HEK293T (cell line): ENCODE measurements at regions not wholly inside any gene's neighbourhood (a gene's known extent, or its start where the extent isn't known, plus 50 kb on each side); places are given as distances from the start of the nearest gene placed in this dataset.

ENCODE experiments used
- CTCF ChIA-PET: fragments of 350-600 bp; formaldehyde crosslinking; extraction: SDS; loops from one replicate; lab custom pipeline; 2021; ENCODE audit warnings: antibody characterized with exemption, inconsistent platforms; lab: Yijun Ruan, JAX
- POLR2A ChIA-PET: fragments of 350-600 bp; formaldehyde crosslinking; extraction: SDS; loops from one replicate; lab custom pipeline; 2020; ENCODE audit warnings: antibody characterized with exemption, inconsistent platforms; lab: Yijun Ruan, JAX
- DNase-seq: peaks from one replicate; pipeline ENCODE4 v3.0.0; 2012; ENCODE audit warnings: mixed read lengths; ENCODE audit errors: extremely low spot score
- ARNT ChIP-seq: fragments of 450-650 bp; IDR thresholded peaks from 2 replicates; pipeline ENCODE4 v1.6.1; 2017; ENCODE audit warnings: mild to moderate bottlenecking
- BHLHE40 ChIP-seq: fragments of 450-650 bp; IDR thresholded peaks from 2 replicates; pipeline ENCODE4 v1.6.1; 2016; ENCODE audit warnings: mild to moderate bottlenecking, moderate library complexity, borderline replicate concordance
- CTBP1 ChIP-seq: fragments of 450-650 bp; IDR thresholded peaks from 2 replicates; pipeline ENCODE4 v1.6.1; 2016; ENCODE audit warnings: borderline replicate concordance
- ELF4 ChIP-seq: fragments of 450-650 bp; IDR thresholded peaks from 2 replicates; pipeline ENCODE4 v1.6.1; 2017; ENCODE audit warnings: antibody characterized with exemption
- FOXA1 ChIP-seq: fragments of 450-650 bp; IDR thresholded peaks from 2 replicates; pipeline ENCODE4 v1.6.1; 2016; ENCODE audit warnings: mild to moderate bottlenecking
- FOXK2 ChIP-seq: fragments of 450-650 bp; IDR thresholded peaks from 2 replicates; pipeline ENCODE4 v1.6.1; 2016; ENCODE audit warnings: mild to moderate bottlenecking
- FOXM1 ChIP-seq: fragments of 450-650 bp; IDR thresholded peaks from 2 replicates; pipeline ENCODE4 v1.6.1; 2017; ENCODE audit warnings: mild to moderate bottlenecking, borderline replicate concordance
- HDGF ChIP-seq: fragments of 450-650 bp; IDR thresholded peaks from 2 replicates; pipeline ENCODE4 v1.6.1; 2017; ENCODE audit warnings: antibody characterized with exemption, borderline replicate concordance
- L3MBTL2 ChIP-seq: fragments of 450-650 bp; conservative IDR thresholded peaks from 2 replicates; pipeline ENCODE4 v1.6.1; 2016; ENCODE audit warnings: mild to moderate bottlenecking
- LEF1 ChIP-seq: fragments of 450-650 bp; IDR thresholded peaks from 2 replicates; pipeline ENCODE4 v1.6.1; 2017; ENCODE audit warnings: mild to moderate bottlenecking, borderline replicate concordance
- NFRKB ChIP-seq: fragments of 450-650 bp; IDR thresholded peaks from 2 replicates; pipeline ENCODE4 v1.6.1; 2016; ENCODE audit warnings: mild to moderate bottlenecking, moderate library complexity
- PKNOX1 ChIP-seq: fragments of 450-650 bp; IDR thresholded peaks from 2 replicates; pipeline ENCODE4 v1.6.1; 2016
- SP1 ChIP-seq: fragments of 450-650 bp; IDR thresholded peaks from 2 replicates; pipeline ENCODE4 v1.6.1; 2017
- SUZ12 ChIP-seq: fragments of 450-650 bp; IDR thresholded peaks from 2 replicates; pipeline ENCODE4 v1.6.1; 2016; ENCODE audit warnings: mild to moderate bottlenecking
- TARDBP ChIP-seq: fragments of 450-650 bp; IDR thresholded peaks from 2 replicates; pipeline ENCODE4 v1.6.1; 2016
- ZNF384 ChIP-seq: fragments of 450-650 bp; IDR thresholded peaks from 2 replicates; pipeline ENCODE4 v1.6.1; 2016

GRCh38 chr7:93048136-93048930 lies 69.4 kb downstream of the SAMD9 start:
- no peak for DNase-seq
- CTCF ChIA-PET, result interaction anchor here (0.5 kb wide), 1 partner anchor 458 kb away, joined by 4 read pairs; the partner anchor contains the start of gene FAM133B
- POLR2A ChIA-PET, result no interaction called here
- TF ChIP-seq FOXA1 (no peak), PKNOX1 (no peak), ZNF384 (no peak), SP1 (no peak), FOXK2 (no peak), L3MBTL2 (no peak), LEF1 (no peak)

GRCh38 chr7:93047514-93048099 lies 70.2 kb downstream of the SAMD9 start:
- DNase-seq, result no peak
- ChIA-PET POLR2A (no interaction called here), CTCF (interaction anchor here (0.5 kb wide), 1 partner anchor 457 kb away, joined by 4 read pairs; the partner anchor contains the start of gene FAM133B)
- TF ChIP-seq FOXA1, result no peak
- no peak for TF ChIP-seq ELF4
- no peak for TF ChIP-seq ARNT
- TF ChIP-seq FOXK2, result no peak

- ChIA-PET POLR2A (no interaction called here), CTCF (no interaction called here)
- TF ChIP-seq TARDBP, result no peak
- no peak for TF ChIP-seq L3MBTL2
- TF ChIP-seq LEF1, result no peak
- TF ChIP-seq CTBP1, result no peak
- no peak for TF ChIP-seq FOXK2
- no peak for TF ChIP-seq PKNOX1
- TF ChIP-seq HDGF, result no peak
- TF ChIP-seq FOXA1, result no peak
- no peak for TF ChIP-seq ZNF384
- TF ChIP-seq SUZ12, result no peak
- TF ChIP-seq NFRKB, result no peak
- no peak for TF ChIP-seq SP1
- no peak for TF ChIP-seq BHLHE40
- TF ChIP-seq ELF4, result no peak
- no peak for TF ChIP-seq FOXM1
- no peak for TF ChIP-seq ARNT
- no peak for DNase-seq
Measured at GRCh38 chr7:93046641-93047040, 71.1 kb downstream of the SAMD9 start.

GRCh38 chr7:93044147-93044810 lies 73.5 kb downstream of the SAMD9 start:
- ChIA-PET CTCF (no interaction called here), POLR2A (no interaction called here)
- no peak for DNase-seq
- TF ChIP-seq HDGF (no peak), BHLHE40 (no peak), ZNF384 (no peak), ARNT (no peak), PKNOX1 (no peak), FOXM1 (no peak), LEF1 (no peak), CTBP1 (no peak), FOXA1 (no peak), ELF4 (no peak), NFRKB (no peak), L3MBTL2 (no peak), SP1 (no peak), SUZ12 (no peak), TARDBP (no peak), FOXK2 (no peak)

GRCh38 chr7:93043385-93043985 lies 74.3 kb downstream of the SAMD9 start:
- DNase-seq, result no peak
- TF ChIP-seq ZNF384 (no peak), SUZ12 (no peak), L3MBTL2 (no peak)
- POLR2A ChIA-PET, result no interaction called here
- CTCF ChIA-PET, result no interaction called here

GRCh38 chr7:93040355-93040754 lies 77.4 kb downstream of the SAMD9 start:
- ChIA-PET POLR2A (no interaction called here), CTCF (no interaction called here)
- TF ChIP-seq BHLHE40 (no peak), TARDBP (no peak), SUZ12 (no peak), FOXA1 (no peak), SP1 (no peak), CTBP1 (no peak), FOXM1 (no peak), NFRKB (no peak), ARNT (no peak), FOXK2 (no peak), HDGF (no peak), PKNOX1 (no peak), L3MBTL2 (no peak)
- DNase-seq, result no peak
